DND-41 (cell line): ENCODE measurements at regions not wholly inside any gene's neighbourhood (a gene's known extent, or its start where the extent isn't known, plus 50 kb on each side); places are given as distances from the start of the nearest gene placed in this dataset.

ENCODE experiments used
- CTCF ChIP-seq: IDR thresholded peaks from 2 replicates; pipeline ENCODE4 v1.5.1; 2012; ENCODE audit warnings: borderline replicate concordance, low read length, moderate library complexity, mild to moderate bottlenecking; ENCODE audit not compliant: poor library complexity, severe bottlenecking; ENCODE audit errors: extremely low read depth
- EZH2 ChIP-seq: IDR thresholded peaks from 3 replicates; pipeline ENCODE4 v1.6.1; 2012; ENCODE audit warnings: borderline replicate concordance, low read depth, mild to moderate bottlenecking, moderate library complexity, low read length, inconsistent platforms; ENCODE audit not compliant: severe bottlenecking

GRCh38 chr5:167453246-167454030 lies 838.0 kb upstream of the WWC1 start:
- no peak for TF ChIP-seq CTCF
- TF ChIP-seq EZH2: no peak
